Adipose tissue (tissue), 3 donors: ENCODE measurements at regions not wholly inside any gene's neighbourhood (a gene's known extent, or its start where the extent isn't known, plus 50 kb on each side); places are given as distances from the start of the nearest gene placed in this dataset.

ENCODE experiments used
- H3K27ac ChIP-seq: one replicate; pipeline ENCODE4 v1.5.1; 2013; ENCODE audit warnings: low read depth, low read length
- WGBS, 3 donors: extraction: QIAGEN DNeasy Blood & Tissue Kit; methylation state at CpG; one replicate each; pipeline ENCODE4 v1.1.7; 2013; 5-methylcytosine and 5-hydroxymethylcytosine counted together
- donor health status: healthy with polysubstance abuse.
- donor health status: Bipolar disorder and iron deficiency.
- donor health status: healthy.

GRCh38 chr3:74375653-74376052, 238.8 kb downstream of the CNTN3 start:
- WGBS, 3 donors = 90 to 97% (median 93%) methylated on average over 1 of the region's 1 CpG
- H3K27ac ChIP-seq = no peak overlapping the region

- WGBS, 3 donors = 82 to 89% (median 83%) methylated on average over 2 of the region's 2 CpGs
- no peak overlapping the region for H3K27ac ChIP-seq
Measured at GRCh38 chr3:74372743-74373142, 241.7 kb downstream of the CNTN3 start.

DNA sequence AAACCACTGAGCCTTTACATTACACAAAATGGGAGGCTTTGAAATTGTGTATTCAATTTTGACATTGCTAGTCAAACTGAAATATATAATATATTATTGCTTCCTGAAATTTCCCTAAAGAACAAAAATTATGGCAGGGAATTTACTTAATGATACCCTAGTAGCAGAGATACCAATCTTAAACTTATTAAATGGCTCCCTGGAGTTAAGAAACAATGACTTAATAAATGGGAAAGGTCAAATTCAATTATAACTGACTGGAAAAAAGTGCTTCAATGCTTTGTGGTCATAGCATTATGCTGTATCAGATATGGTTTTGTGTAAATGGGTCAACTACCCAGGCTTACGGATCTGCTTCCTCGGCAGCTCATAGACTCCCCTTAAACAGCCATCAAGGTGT, 244.1 kb downstream of the CNTN3 start:
- H3K27ac ChIP-seq = no peak overlapping the region
- WGBS, 3 donors = 89 to 95% (median 89%) methylated on average over 2 of the region's 2 CpGs

DNA sequence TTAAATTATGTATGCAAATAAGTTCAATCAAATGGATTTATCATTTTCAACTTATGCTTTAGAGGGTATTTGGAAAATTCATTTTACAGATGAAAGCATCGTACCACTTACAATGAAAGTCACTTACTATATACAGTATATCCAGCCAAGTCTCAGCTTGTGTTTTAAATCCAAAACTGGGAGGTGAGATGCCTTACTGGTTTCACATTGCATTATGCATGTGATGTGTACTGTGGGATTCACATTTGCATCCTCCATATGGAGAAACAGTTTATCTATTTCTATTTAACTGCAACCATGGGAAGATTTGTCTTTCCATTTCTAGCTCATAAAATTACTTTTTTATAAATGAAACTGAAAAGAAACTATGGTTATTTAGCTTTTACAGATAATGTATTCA, 248.1 kb downstream of the CNTN3 start:
- no peak overlapping the region for H3K27ac ChIP-seq
- WGBS, 3 donors = 90 to 92% (median 91%) methylated on average over 1 of the region's 1 CpG

- no peak overlapping the region for H3K27ac ChIP-seq
- 82 to 87% (median 86%) methylated on average over 1 of the region's 1 CpG for WGBS, 3 donors
Measured at GRCh38 chr3:74363346-74363745, 251.1 kb downstream of the CNTN3 start.

GRCh38 chr3:74360406-74360805, 254.1 kb downstream of the CNTN3 start:
- no peak overlapping the region for H3K27ac ChIP-seq

- 52 to 84% (median 54%) methylated on average over 6 of the region's 6 CpGs for WGBS, 3 donors
- H3K27ac ChIP-seq = no peak overlapping the region
Measured at GRCh38 chr3:74357881-74358280, 256.6 kb downstream of the CNTN3 start.

DNA sequence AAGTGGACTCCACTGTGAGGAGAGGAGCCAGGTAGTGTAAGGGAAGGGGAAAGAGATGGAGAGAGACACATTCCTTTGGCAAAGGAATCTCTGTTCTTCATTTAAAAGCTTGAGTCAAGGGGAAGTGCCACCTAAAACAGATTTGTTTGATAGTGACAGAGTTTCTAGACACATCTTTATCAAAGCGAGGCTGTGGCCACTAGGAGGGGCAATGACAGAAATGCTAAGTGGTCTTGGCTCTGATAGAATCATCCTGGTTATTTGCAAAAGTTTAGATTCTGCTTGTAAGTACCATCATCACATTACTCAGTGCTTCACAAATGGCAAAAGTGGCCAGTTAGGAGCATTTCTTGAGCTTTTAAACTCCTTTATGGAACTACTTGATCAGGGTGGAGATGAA, 261.4 kb downstream of the CNTN3 start:
- no peak overlapping the region for H3K27ac ChIP-seq
- 73 to 85% (median 79%) methylated on average over 1 of the region's 1 CpG for WGBS, 3 donors

- 75 to 92% (median 79%) methylated on average over 1 of the region's 1 CpG for WGBS, 3 donors
- H3K27ac ChIP-seq = no peak overlapping the region
Measured at GRCh38 chr3:74352166-74352565, 262.3 kb downstream of the CNTN3 start.

DNA sequence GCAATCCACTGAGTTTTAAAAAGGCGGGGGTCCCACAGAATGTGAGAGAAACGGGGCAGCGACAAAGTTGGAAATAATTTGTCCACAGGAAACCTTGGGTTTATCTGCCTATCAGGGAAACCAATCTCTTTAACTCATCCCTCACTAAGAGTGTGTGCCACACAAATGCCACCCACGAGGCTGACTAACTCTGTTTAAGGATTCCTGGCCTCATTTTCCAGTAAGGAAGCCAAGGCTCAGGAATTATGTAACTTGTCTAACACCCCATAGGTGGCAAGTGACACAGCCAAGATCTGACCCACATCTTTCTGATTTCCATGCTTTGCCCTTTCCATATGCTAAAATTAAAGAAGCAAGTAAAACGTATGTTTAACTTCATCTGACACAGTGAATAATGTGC, 263.2 kb downstream of the CNTN3 start:
- WGBS, 3 donors = 79 to 85% (median 84%) methylated on average over 5 of the region's 5 CpGs
- no peak overlapping the region for H3K27ac ChIP-seq

DNA sequence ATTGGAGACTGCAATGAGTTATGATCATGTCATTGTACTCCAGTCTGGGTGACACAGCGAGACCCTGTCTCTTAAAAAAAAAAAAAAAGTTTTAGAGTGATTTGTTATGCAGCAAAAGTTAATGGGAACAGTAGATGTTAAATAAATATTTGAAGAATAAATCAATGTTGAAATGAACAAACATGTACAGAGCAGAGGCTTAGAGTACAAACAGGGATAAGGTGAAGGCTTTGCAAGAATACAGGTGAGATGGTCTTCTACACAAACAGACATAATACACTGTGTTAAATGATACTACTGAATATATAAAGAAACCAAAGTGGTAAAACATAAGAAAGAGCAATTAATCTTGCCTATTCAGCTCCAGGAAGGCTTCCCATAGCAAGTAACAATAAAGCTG, 265.4 kb downstream of the CNTN3 start:
- 42 to 73% (median 72%) methylated on average over 1 of the region's 1 CpG for WGBS, 3 donors

GRCh38 chr3:74347563-74348268, 266.7 kb downstream of the CNTN3 start:
- 73 to 92% (median 81%) methylated on average over 2 of the region's 2 CpGs for WGBS, 3 donors
- no peak overlapping the region for H3K27ac ChIP-seq

More for the DNA sequence above, 265.4 kb downstream of the CNTN3 start:
- no peak overlapping the region for H3K27ac ChIP-seq

- whole genome bisulfite sequencing, 3 donors = 69 to 80% (median 75%) methylated on average over 3 of the region's 3 CpGs
- H3K27ac ChIP-seq = no peak overlapping the region
Measured at GRCh38 chr3:74346896-74347295, 267.6 kb downstream of the CNTN3 start.

- 90 to 95% (median 93%) methylated on average over 2 of the region's 2 CpGs for WGBS, 3 donors
- no peak overlapping the region for H3K27ac ChIP-seq
Measured at GRCh38 chr3:74345701-74346100, 268.8 kb downstream of the CNTN3 start.

DNA sequence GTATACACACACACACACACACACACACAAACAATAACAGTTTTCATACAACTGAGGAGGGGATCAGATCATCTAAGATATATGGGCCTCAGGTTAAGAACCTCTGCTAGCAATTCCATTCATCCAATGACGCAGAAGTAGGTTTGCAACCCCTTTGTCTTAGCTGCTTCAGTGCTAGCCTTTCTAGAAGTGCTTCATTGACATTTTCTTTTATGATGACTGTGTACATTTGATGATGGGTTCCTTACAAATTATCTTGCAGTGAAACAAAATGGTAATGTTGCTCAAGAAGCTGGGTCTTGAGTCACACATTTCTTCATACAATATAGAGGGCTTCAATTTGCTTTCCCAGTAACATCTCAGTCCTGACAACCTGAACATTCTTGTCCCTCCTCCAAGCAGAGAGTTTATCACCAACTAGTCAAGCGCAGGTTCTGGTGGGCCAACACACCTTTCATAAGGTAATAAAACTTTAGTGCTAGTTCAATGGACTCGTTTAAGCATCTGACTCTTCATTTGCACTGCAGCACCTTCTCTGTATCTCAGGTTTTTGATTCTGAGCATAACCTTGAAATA, 269.5 kb downstream of the CNTN3 start:
- 78 to 89% (median 87%) methylated on average over 3 of the region's 3 CpGs for WGBS, 3 donors
- H3K27ac ChIP-seq = no peak overlapping the region

- H3K27ac ChIP-seq = no peak overlapping the region
- 80 to 95% (median 83%) methylated on average over 4 of the region's 4 CpGs for WGBS, 3 donors
Measured at GRCh38 chr3:74343391-74343790, 271.1 kb downstream of the CNTN3 start.

DNA sequence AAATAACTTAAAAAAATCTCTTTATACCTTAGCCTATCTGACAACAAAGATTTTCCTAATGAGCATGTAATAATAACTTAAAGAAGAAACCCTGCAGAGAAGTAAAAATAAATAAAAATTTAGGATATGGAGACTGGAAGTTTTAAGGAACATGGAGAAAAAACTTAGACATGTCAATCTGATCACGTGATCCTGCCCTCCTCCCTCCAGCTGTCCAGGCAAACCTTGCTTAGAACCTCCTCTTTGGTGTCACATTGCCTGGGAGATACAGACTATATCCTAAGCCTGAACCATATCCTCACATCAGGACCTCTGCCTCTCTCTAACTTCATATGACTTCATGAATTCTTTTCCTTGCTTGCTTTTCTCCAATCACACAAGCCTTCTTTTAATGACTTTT, 275.5 kb downstream of the CNTN3 start:
- WGBS, 3 donors = 71 to 90% (median 88%) methylated on average over 1 of the region's 1 CpG
- H3K27ac ChIP-seq = no peak overlapping the region

- 74 to 82% (median 78%) methylated on average over 2 of the region's 2 CpGs for WGBS, 3 donors
- no peak overlapping the region for H3K27ac ChIP-seq
Measured at GRCh38 chr3:74332165-74332564, 282.3 kb downstream of the CNTN3 start.

GRCh38 chr3:74331711-74332110, 282.7 kb downstream of the CNTN3 start:
- H3K27ac ChIP-seq = no peak overlapping the region
- WGBS, 3 donors = 82 to 86% (median 85%) methylated on average over 2 of the region's 2 CpGs

DNA sequence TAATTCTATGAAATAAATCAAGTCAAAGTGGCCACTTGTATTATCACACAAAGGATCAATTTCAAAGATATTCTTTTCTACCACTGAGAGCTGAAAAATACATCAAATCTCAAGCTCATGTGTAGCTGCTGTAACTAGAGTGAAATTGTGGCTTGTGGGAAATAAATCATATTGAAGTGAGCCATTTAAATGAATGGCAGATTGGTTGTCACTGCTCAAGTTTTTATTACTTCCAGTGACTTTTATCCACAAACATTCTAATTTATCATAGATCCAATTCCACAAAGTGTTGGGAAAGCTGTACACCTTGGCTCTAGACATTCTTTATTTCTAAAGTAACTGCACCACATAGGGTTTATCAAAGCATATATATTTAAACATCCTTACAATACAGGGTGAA, 285.4 kb downstream of the CNTN3 start:
- H3K27ac ChIP-seq = no peak overlapping the region
